ENCODE measurements at regions not wholly inside any gene's neighbourhood (a gene's known extent, or its start where the extent isn't known, plus 50 kb on each side); places are given as distances from the start of the nearest gene placed in this dataset.

- DNase-seq, result no peak
These were observed 80.6 kb upstream of the ETV6 start for GRCh38 chr12:11568762-11569478.

GRCh38 chr12:11569716-11570115, 79.8 kb upstream of the ETV6 start:
- DNase-seq, result no peak

GRCh38 chr12:11573880-11574279, 75.6 kb upstream of the ETV6 start:
- no peak for DNase-seq

- DNase-seq, result no peak
These were observed 73.4 kb upstream of the ETV6 start for GRCh38 chr12:11576104-11576503.

GRCh38 chr12:11577658-11578260, 71.7 kb upstream of the ETV6 start:
- no peak for DNase-seq

- no peak for DNase-seq
These were observed 70.9 kb upstream of the ETV6 start for GRCh38 chr12:11578461-11578993.

- DNase-seq, result no peak
These were observed 69.2 kb upstream of the ETV6 start for GRCh38 chr12:11580125-11580751.

- DNase-seq, result peak; percentile 78
These were observed 68.2 kb upstream of the ETV6 start for GRCh38 chr12:11581179-11581755.

GRCh38 chr12:11584221-11584855, 65.1 kb upstream of the ETV6 start:
- DNase-seq, result peak; percentile 2

GRCh38 chr12:11592484-11592883, 57.0 kb upstream of the ETV6 start:
- no peak for DNase-seq

- DNase-seq, result no peak
These were observed 56.5 kb upstream of the ETV6 start for GRCh38 chr12:11593013-11593412.

- DNase-seq, result no peak
These were observed 54.4 kb upstream of the ETV6 start for GRCh38 chr12:11595080-11595479.

GRCh38 chr12:11596141-11596540, 53.3 kb upstream of the ETV6 start:
- DNase-seq, result no peak

- no peak for DNase-seq
These were observed 50.6 kb upstream of the ETV6 start for GRCh38 chr12:11598900-11599299.
